ENCODE measurements at regions not wholly inside any gene's neighbourhood (a gene's known extent, or its start where the extent isn't known, plus 50 kb on each side); places are given as distances from the start of the nearest gene placed in this dataset.
"Not testable (repeated sequence)": the region's sequence is repeated elsewhere in the genome, so short reads cannot be mapped to it uniquely, and the experiment has no call there.

- not testable (repeated sequence) for DNase-seq (ENCODE audit: low read depth, low spot score)
Measured at GRCh38 chr1:120614931-120615639, 108.7 kb upstream of the NBPF26 start.

GRCh38 chr1:120617493-120617892 lies 106.3 kb upstream of the NBPF26 start:
- DNase-seq (ENCODE audit: low read depth, low spot score) = not testable (repeated sequence)

GRCh38 chr1:120619867-120620692 lies 103.7 kb upstream of the NBPF26 start:
- not testable (repeated sequence) for DNase-seq (ENCODE audit: low read depth, low spot score)

GRCh38 chr1:120620693-120620969 lies 103.1 kb upstream of the NBPF26 start:
- DNase-seq (ENCODE audit: low read depth, low spot score) = not testable (repeated sequence)

- not testable (repeated sequence) for DNase-seq (ENCODE audit: low read depth, low spot score)
Measured at GRCh38 chr1:120621278-120621677, 102.5 kb upstream of the NBPF26 start.

GRCh38 chr1:120623539-120623938 lies 100.2 kb upstream of the NBPF26 start:
- not testable (repeated sequence) for DNase-seq (ENCODE audit: low read depth, low spot score)

GRCh38 chr1:120624565-120625064 lies 99.1 kb upstream of the NBPF26 start:
- not testable (repeated sequence) for DNase-seq (ENCODE audit: low read depth, low spot score)

- DNase-seq (ENCODE audit: low read depth, low spot score) = not testable (repeated sequence)
Measured at GRCh38 chr1:120629832-120630455, 93.8 kb upstream of the NBPF26 start.

GRCh38 chr1:120634816-120635806 lies 88.6 kb upstream of the NBPF26 start:
- DNase-seq (ENCODE audit: low read depth, low spot score) = not testable (repeated sequence)

GRCh38 chr1:120640261-120641013 lies 83.3 kb upstream of the NBPF26 start:
- DNase-seq (ENCODE audit: low read depth, low spot score) = not testable (repeated sequence)

GRCh38 chr1:120641014-120641302 lies 82.8 kb upstream of the NBPF26 start:
- not testable (repeated sequence) for DNase-seq (ENCODE audit: low read depth, low spot score)

GRCh38 chr1:120647182-120647581 lies 76.6 kb upstream of the NBPF26 start:
- not testable (repeated sequence) for DNase-seq (ENCODE audit: low read depth, low spot score)

GRCh38 chr1:120648915-120649623 lies 74.7 kb upstream of the NBPF26 start:
- DNase-seq (ENCODE audit: low read depth, low spot score) = not testable (repeated sequence)

- not testable (repeated sequence) for DNase-seq (ENCODE audit: low read depth, low spot score)
Measured at GRCh38 chr1:120649730-120650129, 74.0 kb upstream of the NBPF26 start.

GRCh38 chr1:120654114-120654513 lies 69.6 kb upstream of the NBPF26 start:
- DNase-seq (ENCODE audit: low read depth, low spot score) = not testable (repeated sequence)

GRCh38 chr1:120655394-120655793 lies 68.4 kb upstream of the NBPF26 start:
- DNase-seq (ENCODE audit: low read depth, low spot score) = not testable (repeated sequence)

GRCh38 chr1:120656116-120656515 lies 67.6 kb upstream of the NBPF26 start:
- DNase-seq (ENCODE audit: low read depth, low spot score) = not testable (repeated sequence)

GRCh38 chr1:120657804-120658203 lies 65.9 kb upstream of the NBPF26 start:
- DNase-seq (ENCODE audit: low read depth, low spot score) = not testable (repeated sequence)

- DNase-seq (ENCODE audit: low read depth, low spot score) = not testable (repeated sequence)
Measured at GRCh38 chr1:120658622-120659021, 65.1 kb upstream of the NBPF26 start.

GRCh38 chr1:120659133-120659532 lies 64.6 kb upstream of the NBPF26 start:
- DNase-seq (ENCODE audit: low read depth, low spot score) = not testable (repeated sequence)

All from smooth muscle cell of the brain vasculature (primary cell).